ENCODE measurements at regions not wholly inside any gene's neighbourhood (a gene's known extent, or its start where the extent isn't known, plus 50 kb on each side); places are given as distances from the start of the nearest gene placed in this dataset.
"Not testable (repeated sequence)": the region's sequence is repeated elsewhere in the genome, so short reads cannot be mapped to it uniquely, and the experiment has no call there.

DNA sequence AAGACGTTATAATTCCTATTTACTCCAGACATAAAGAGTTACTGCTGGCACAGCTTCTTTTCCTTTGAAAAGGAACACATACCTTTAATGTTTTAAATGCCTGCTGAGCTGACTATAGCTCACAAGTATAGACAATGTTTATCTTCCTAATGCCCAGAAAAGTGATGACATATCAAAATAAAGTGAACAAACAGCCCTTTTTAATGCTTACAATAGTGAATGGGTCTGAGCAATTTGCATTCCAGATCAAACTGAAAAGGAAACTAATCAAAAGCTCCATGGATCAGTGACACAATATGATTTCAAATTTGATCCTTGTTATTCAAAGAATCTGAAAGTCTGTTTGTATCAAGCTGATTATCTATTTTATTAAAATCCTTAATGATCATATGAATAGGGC lies 233.6 kb upstream of the SEMA3E start:
- DNase-seq = no peak

- DNase-seq = no peak
Observed at GRCh38 chr7:83879063-83879462, 230.1 kb upstream of the SEMA3E start.

DNA sequence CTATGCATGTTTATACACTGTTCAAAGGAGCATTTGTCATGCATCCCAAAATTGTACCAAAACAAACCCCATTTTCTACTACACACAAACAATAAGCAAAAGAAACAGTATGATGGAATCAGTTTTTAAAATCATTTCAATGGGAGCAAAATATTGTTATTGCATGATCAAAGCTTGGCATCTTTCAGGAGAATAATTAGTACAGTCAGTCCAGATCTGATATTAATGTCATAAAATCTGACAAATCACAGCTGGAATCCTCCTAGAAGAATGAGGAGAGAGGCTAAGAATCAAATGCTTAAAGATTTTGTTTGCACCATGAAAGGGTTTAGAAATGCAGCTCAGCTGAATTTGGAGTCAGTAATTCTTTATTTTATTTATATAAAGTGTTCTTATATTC lies 229.7 kb upstream of the SEMA3E start:
- no peak for DNase-seq

DNA sequence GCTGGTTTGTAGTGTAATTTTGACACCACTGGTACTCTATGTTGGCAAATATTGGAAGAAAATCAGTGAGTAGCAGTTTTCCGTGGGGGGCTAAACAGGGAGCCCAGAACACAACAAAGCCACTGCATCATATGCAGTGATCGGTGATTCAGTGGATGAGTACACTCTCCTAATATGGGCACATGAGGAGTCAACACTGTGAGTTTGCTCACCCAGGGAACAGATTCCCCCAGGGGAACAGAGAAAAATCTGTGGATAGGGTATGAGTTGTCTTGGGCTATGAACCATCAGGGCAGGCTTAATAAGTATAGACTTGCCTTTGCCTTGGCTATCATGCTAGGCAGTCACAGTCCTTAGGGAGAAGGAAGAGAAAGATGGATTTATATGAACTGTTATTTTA lies 227.7 kb upstream of the SEMA3E start:
- DNase-seq = no peak

DNA sequence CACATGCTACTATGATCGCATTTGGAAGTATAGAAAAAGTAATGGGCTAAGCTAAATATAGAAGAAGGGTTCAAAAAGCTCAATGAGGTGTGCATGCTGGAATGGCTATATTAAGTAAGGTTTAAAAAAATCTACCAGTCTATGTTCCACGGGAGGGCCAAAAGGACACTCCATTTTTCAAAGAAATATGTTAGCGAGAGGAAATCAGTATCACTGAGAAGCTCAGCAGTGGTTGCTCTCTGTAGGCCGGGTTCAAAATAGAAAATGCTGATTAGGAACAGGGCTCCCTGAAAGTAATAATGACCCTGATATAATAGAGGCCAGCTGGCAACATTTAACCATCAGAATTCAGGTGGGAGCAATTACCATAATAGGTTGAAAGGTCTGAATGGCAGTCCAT lies 224.5 kb upstream of the SEMA3E start:
- no peak for DNase-seq

GRCh38 chr7:83872501-83872900 lies 223.6 kb upstream of the SEMA3E start:
- DNase-seq = no peak

GRCh38 chr7:83870515-83870914 lies 221.6 kb upstream of the SEMA3E start:
- no peak for DNase-seq

GRCh38 chr7:83866582-83866981 lies 217.6 kb upstream of the SEMA3E start:
- DNase-seq = no peak

DNA sequence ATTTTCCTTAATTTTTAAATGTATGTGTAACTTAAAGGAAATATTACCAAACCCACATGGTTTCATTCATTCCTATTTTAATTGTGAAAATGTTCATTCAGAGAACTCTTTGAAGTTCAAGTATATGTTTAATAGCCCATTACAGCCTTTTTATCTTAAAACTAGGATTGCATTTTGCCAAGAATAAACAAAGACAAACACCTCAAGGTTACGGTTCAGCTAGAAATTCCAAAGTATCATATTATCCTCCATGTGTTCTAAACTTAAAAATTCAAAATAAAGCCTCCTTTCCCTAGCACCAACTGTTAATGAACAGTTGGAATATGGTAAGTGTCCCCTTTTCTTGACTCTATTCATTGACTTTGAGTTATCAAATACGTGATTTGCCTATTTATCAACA lies 215.6 kb upstream of the SEMA3E start:
- no peak for DNase-seq

GRCh38 chr7:83863906-83864305 lies 215.0 kb upstream of the SEMA3E start:
- no peak for DNase-seq

DNA sequence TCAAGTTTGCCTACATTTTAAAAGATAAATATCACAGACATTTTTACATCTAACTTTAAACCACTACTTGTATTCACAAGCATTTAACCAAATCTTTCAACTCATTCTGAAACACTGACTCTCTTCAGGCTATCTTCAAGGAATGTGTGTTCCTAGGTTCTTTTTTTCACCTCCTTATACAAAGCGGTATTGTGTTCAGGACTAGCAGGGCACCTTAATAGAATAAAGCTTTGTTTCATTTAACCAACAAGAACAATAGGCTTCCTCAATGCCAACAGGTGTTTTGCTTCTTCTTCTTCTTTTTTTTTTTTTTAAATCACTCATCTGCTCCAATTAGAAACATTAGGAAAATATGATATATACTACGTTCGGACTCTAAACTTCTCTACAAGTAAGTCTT lies 212.9 kb upstream of the SEMA3E start:
- no peak for DNase-seq

DNA sequence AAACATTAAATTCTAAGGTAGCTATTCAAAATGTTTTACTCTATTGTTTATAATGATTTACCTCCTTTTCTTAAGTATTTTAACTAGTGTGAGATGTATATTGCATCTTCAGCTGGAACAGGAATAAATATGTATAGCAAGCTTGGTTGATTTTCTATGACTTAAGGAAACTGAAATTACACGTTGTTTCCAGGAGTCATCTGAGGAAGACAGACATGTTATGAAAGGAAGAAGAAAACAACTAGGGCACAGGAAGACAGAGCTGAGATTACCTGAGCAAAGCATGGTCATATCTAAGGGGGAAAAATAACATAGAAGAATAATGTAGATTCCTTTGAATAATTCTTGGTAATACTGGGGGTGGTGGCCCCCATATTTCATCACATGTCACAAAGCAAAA lies 210.9 kb upstream of the SEMA3E start:
- DNase-seq = no peak

- DNase-seq = no peak
Observed at GRCh38 chr7:83857691-83858090, 208.8 kb upstream of the SEMA3E start.

- no peak for DNase-seq
Observed at GRCh38 chr7:83856094-83856493, 207.2 kb upstream of the SEMA3E start.

- DNase-seq = no peak
Observed at GRCh38 chr7:83852136-83852535, 203.2 kb upstream of the SEMA3E start.

- DNase-seq = no peak
Observed at GRCh38 chr7:83851551-83851950, 202.6 kb upstream of the SEMA3E start.

GRCh38 chr7:83850941-83851340 lies 202.0 kb upstream of the SEMA3E start:
- DNase-seq = no peak

- no peak for DNase-seq
Observed at GRCh38 chr7:83850125-83850524, 201.2 kb upstream of the SEMA3E start.

- DNase-seq = peak in 1 of 2 experiments; percentile 22
Observed at GRCh38 chr7:83849131-83849530, 200.2 kb upstream of the SEMA3E start.

GRCh38 chr7:83842894-83843293 lies 194.0 kb upstream of the SEMA3E start:
- no peak for DNase-seq

GRCh38 chr7:83837683-83838082 lies 188.7 kb upstream of the SEMA3E start:
- no peak for DNase-seq

- no peak for DNase-seq
Observed at GRCh38 chr7:83836028-83836427, 187.1 kb upstream of the SEMA3E start.

DNA sequence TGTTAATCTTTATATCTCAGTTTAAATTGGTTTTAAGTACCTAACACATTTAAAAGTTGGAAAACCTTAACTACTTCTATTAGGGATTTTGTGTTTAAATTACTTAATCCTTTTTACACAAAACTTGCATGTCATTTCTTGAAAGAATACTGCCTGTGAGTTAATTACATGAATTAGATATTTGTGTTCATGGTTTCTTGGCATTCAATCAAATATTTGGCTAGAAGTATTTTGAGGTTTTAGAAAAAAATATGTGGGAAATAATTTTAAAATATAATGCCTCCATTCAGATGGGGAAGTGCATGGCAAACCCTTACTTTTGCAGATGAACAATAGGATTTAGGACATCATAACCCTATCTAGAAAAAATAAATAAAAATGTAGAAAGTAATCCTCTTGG lies 186.5 kb upstream of the SEMA3E start:
- DNase-seq = peak in 1 of 2 experiments; percentile 4

- not testable (repeated sequence) for DNase-seq
Observed at GRCh38 chr7:83833721-83834120, 184.8 kb upstream of the SEMA3E start.

GRCh38 chr7:83832009-83832408 lies 183.1 kb upstream of the SEMA3E start:
- DNase-seq = no peak

DNA sequence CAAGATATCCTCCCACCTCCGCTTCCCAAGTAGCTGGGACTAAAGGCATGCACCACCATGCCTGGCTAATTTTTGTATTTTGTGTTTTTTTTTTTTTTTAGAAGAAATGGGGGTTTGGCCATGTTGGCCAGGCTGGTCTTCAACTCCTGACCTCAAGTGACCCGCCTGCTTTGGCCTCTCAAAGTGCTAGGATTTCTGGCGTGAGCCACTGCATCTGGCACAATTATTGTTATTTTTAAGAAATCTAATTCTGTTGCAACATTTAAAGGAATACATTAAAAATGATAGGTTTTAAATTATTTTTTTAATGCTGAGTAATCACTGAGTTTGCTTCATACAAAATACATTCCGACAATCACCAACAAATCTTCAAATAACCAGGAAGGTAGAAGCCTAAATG lies 178.1 kb upstream of the SEMA3E start:
- DNase-seq = no peak

Data from NCI-H446 (cell line).